ENCODE measurements at regions not wholly inside any gene's neighbourhood (a gene's known extent, or its start where the extent isn't known, plus 50 kb on each side); places are given as distances from the start of the nearest gene placed in this dataset.

- no peaks in the 10 kb centered on the region for H4K20me1 ChIP-seq (ENCODE audit: insufficient read depth, low read length)
- no peak overlapping the region for H2AFZ ChIP-seq (ENCODE audit: low read length)
- ChIA-PET CTCF (ENCODE audit: unreplicated experiment) (no interaction called here), POLR2A (interaction anchor here (1.2 kb wide), 1 partner anchor 15 kb away, joined by 4 read pairs; no protein-coding TSS in a partner anchor)
- H3K4me3 ChIP-seq (ENCODE audit: low read depth, low read length, poor library complexity, severe bottlenecking): no peak overlapping the region
- no peak overlapping the region for H3K27ac ChIP-seq (ENCODE audit: low read depth, low read length, poor library complexity, severe bottlenecking)
- no peaks in the 10 kb centered on the region for H3K9me3 ChIP-seq (ENCODE audit: low read length)
- no peaks in the 10 kb centered on the region for H3K36me3 ChIP-seq (ENCODE audit: insufficient read depth, low read length)
- TF ChIP-seq CTCF (conservative IDR thresholded peaks at IDR 0.05; ENCODE audit: low read length) (no peak), EZH2phosphoT487 (IDR thresholded peaks at IDR 0.05; ENCODE audit: borderline replicate concordance, low read depth, low read length) (no peak)
- intact Hi-C loops (cut with micrococcal nuclease; ENCODE audit: unreplicated experiment): no loop called here
- DNase-seq (ENCODE audit: low spot score): no peak
- no peak overlapping the region for H3K4me2 ChIP-seq (ENCODE audit: low read length)
- no TSS peak for BruUV-seq (replicated peaks)
- no peaks in the 10 kb centered on the region for H3K9me2 ChIP-seq (ENCODE audit: insufficient read depth, low read length)
- no peaks in the 10 kb centered on the region for H3K4me1 ChIP-seq (ENCODE audit: insufficient read depth, low read length, poor library complexity, severe bottlenecking)
- H3K79me2 ChIP-seq (ENCODE audit: insufficient read depth, low read depth, low read length): no peaks in the 10 kb centered on the region
These were observed 90.6 kb upstream of the CNIH3 start for GRCh38 chr1:224525411-224526040.

GRCh38 chr1:224526771-224527170 lies 89.3 kb upstream of the CNIH3 start:
- TF ChIP-seq CTCF (conservative IDR thresholded peaks at IDR 0.05; ENCODE audit: low read length) (no peak), EZH2phosphoT487 (IDR thresholded peaks at IDR 0.05; ENCODE audit: borderline replicate concordance, low read depth, low read length) (no peak)
- Histone ChIP-seq H3K36me3 (ENCODE audit: insufficient read depth, low read length) (no peaks in the 10 kb centered on the region), H3K27ac (ENCODE audit: low read depth, low read length, poor library complexity, severe bottlenecking) (no peak overlapping the region), H4K20me1 (ENCODE audit: insufficient read depth, low read length) (no peaks in the 10 kb centered on the region), H2AFZ (ENCODE audit: low read length) (no peak overlapping the region), H3K4me2 (ENCODE audit: low read length) (no peak overlapping the region), H3K79me2 (ENCODE audit: insufficient read depth, low read depth, low read length) (no peaks in the 10 kb centered on the region), H3K4me1 (ENCODE audit: insufficient read depth, low read length, poor library complexity, severe bottlenecking) (no peaks in the 10 kb centered on the region), H3K9me3 (ENCODE audit: low read length) (no peaks in the 10 kb centered on the region), H3K4me3 (ENCODE audit: low read depth, low read length, poor library complexity, severe bottlenecking) (no peak overlapping the region), H3K9me2 (ENCODE audit: insufficient read depth, low read length) (no peaks in the 10 kb centered on the region)
- no peak for DNase-seq (ENCODE audit: low spot score)
- no TSS peak for BruUV-seq (replicated peaks)
- POLR2A ChIA-PET: interaction anchor here (0.6 to 1.2 kb wide), 2 partner anchors 14 to 15 kb away, joined by 3 to 4 read pairs; no protein-coding TSS in a partner anchor
- intact Hi-C loops (cut with micrococcal nuclease; ENCODE audit: unreplicated experiment): no loop called here
- CTCF ChIA-PET (ENCODE audit: unreplicated experiment): no interaction called here

- ChIA-PET POLR2A (interaction anchor here (1.0 kb wide), 1 partner anchor 13 kb away, joined by 3 read pairs; no protein-coding TSS in a partner anchor), CTCF (ENCODE audit: unreplicated experiment) (no interaction called here)
- Histone ChIP-seq H3K79me2 (ENCODE audit: insufficient read depth, low read depth, low read length) (no peaks in the 10 kb centered on the region), H3K4me2 (ENCODE audit: low read length) (no peak overlapping the region), H3K36me3 (ENCODE audit: insufficient read depth, low read length) (no peaks in the 10 kb centered on the region), H3K4me1 (ENCODE audit: insufficient read depth, low read length, poor library complexity, severe bottlenecking) (no peaks in the 10 kb centered on the region), H3K27ac (ENCODE audit: low read depth, low read length, poor library complexity, severe bottlenecking) (no peak overlapping the region), H3K4me3 (ENCODE audit: low read depth, low read length, poor library complexity, severe bottlenecking) (no peak overlapping the region), H3K9me2 (ENCODE audit: insufficient read depth, low read length) (no peaks in the 10 kb centered on the region), H3K9me3 (ENCODE audit: low read length) (no peaks in the 10 kb centered on the region), H2AFZ (ENCODE audit: low read length) (no peak overlapping the region), H4K20me1 (ENCODE audit: insufficient read depth, low read length) (no peaks in the 10 kb centered on the region)
- DNase-seq (ENCODE audit: low spot score): no peak
- BruUV-seq (replicated peaks): no TSS peak
- no peak for TF ChIP-seq EZH2phosphoT487 (IDR thresholded peaks at IDR 0.05; ENCODE audit: borderline replicate concordance, low read depth, low read length)
- no peak for TF ChIP-seq CTCF (conservative IDR thresholded peaks at IDR 0.05; ENCODE audit: low read length)
- intact Hi-C loops (cut with micrococcal nuclease; ENCODE audit: unreplicated experiment): no loop called here
These were observed 87.2 kb upstream of the CNIH3 start for GRCh38 chr1:224528900-224529299.
